WTC11 (cell line): ENCODE measurements at regions not wholly inside any gene's neighbourhood (a gene's known extent, or its start where the extent isn't known, plus 50 kb on each side); places are given as distances from the start of the nearest gene placed in this dataset.

Experiments used
- ATAC-seq: fragments of 200-7000 bp; cut with Tn5 transposase; 2 replicates; pipeline ENCODE4 v1.10.0; 2021; ENCODE audit warnings: mild to moderate bottlenecking, moderate library complexity
- CTCF ChIA-PET: fragments of 300-600 bp; sonication (Branson Sonifier 250); formaldehyde crosslinking; loops from one replicate; lab custom pipeline; 2021; ENCODE audit warnings: antibody characterized with exemption; lab: Charles Lee
- POLR2A ChIA-PET: fragments of 350-600 bp; sonication (Branson Sonifier 250); formaldehyde crosslinking; loops from one replicate; lab custom pipeline; 2021; ENCODE audit warnings: antibody characterized with exemption; lab: Charles Lee
- DNase-seq: peaks from one replicate; pipeline ENCODE4 v3.0.0; 2021; ENCODE audit warnings: low spot score
- H3K27ac Mint-ChIP-seq: 2 replicates; pipeline ENCODE4 v1.8.0; 2021; ENCODE audit warnings: mixed read lengths
- H3K27me3 Mint-ChIP-seq: 2 replicates; pipeline ENCODE4 v1.8.0; 2021; ENCODE audit warnings: low read depth, mild to moderate bottlenecking, moderate library complexity, mixed read lengths
- H3K36me3 Mint-ChIP-seq: 2 replicates; pipeline ENCODE4 v1.8.0; 2021; ENCODE audit warnings: mixed read lengths
- H3K4me1 Mint-ChIP-seq: 2 replicates; pipeline ENCODE4 v1.8.0; 2022; ENCODE audit warnings: mixed read lengths
- H3K4me3 Mint-ChIP-seq: 2 replicates; pipeline ENCODE4 v1.8.0; 2021; ENCODE audit warnings: mild to moderate bottlenecking, moderate library complexity, mixed read lengths
- H3K9me3 Mint-ChIP-seq: 2 replicates; pipeline ENCODE4 v1.8.0; 2021; ENCODE audit warnings: mixed read lengths
- CBFB ChIP-seq: sonication (generic); formaldehyde crosslinking; IDR thresholded peaks from 2 replicates; pipeline ENCODE4 v1.8.1; 2022; ENCODE audit warnings: mild to moderate bottlenecking, low read depth, missing genetic modification reagents
- E2F1 ChIP-seq: sonication (generic); formaldehyde crosslinking; IDR thresholded peaks from 2 replicates; pipeline ENCODE4 v1.8.0; 2022; ENCODE audit warnings: mild to moderate bottlenecking, missing genetic modification reagents
- E2F4 ChIP-seq: sonication (generic); formaldehyde crosslinking; IDR thresholded peaks from 2 replicates; pipeline ENCODE4 v1.8.1; 2022; ENCODE audit warnings: low read depth, mild to moderate bottlenecking, moderate library complexity, missing genetic modification reagents, borderline replicate concordance
- ELF4 ChIP-seq: sonication (generic); formaldehyde crosslinking; IDR thresholded peaks from 2 replicates; pipeline ENCODE4 v1.8.1; 2022; ENCODE audit warnings: low read depth, mild to moderate bottlenecking, moderate library complexity, missing genetic modification reagents
- EMX1 ChIP-seq: fragments of 250-450 bp; sonication (Bioruptor Pico); IDR thresholded peaks from 2 replicates; pipeline ENCODE4 v1.8.0; 2021; ENCODE audit warnings: mild to moderate bottlenecking
- ETV6 ChIP-seq: sonication (generic); formaldehyde crosslinking; IDR thresholded peaks from 2 replicates; pipeline ENCODE4 v1.8.1; 2022; ENCODE audit warnings: mild to moderate bottlenecking, missing genetic modification reagents
- FOXJ3 ChIP-seq: sonication (generic); formaldehyde crosslinking; IDR thresholded peaks from 2 replicates; pipeline ENCODE4 v1.9.0; 2021; ENCODE audit warnings: missing genetic modification reagents, mild to moderate bottlenecking, borderline replicate concordance
- FOXK1 ChIP-seq: sonication (generic); formaldehyde crosslinking; IDR thresholded peaks from 2 replicates; pipeline ENCODE4 v1.8.0; 2022; ENCODE audit warnings: mild to moderate bottlenecking, moderate library complexity, missing genetic modification reagents
- FOXP1 ChIP-seq: sonication (generic); formaldehyde crosslinking; IDR thresholded peaks from 2 replicates; pipeline ENCODE4 v1.8.0; 2022; ENCODE audit warnings: missing genetic modification reagents, mild to moderate bottlenecking, moderate library complexity, borderline replicate concordance
- GRHL2 ChIP-seq: fragments of 250-450 bp; sonication (Bioruptor Pico); IDR thresholded peaks from 2 replicates; pipeline ENCODE4 v1.8.0; 2022; ENCODE audit warnings: mild to moderate bottlenecking, moderate library complexity; ENCODE audit not compliant: insufficient replicate concordance, severe bottlenecking
- HMGXB4 ChIP-seq: sonication (generic); formaldehyde crosslinking; IDR thresholded peaks from 2 replicates; pipeline ENCODE4 v1.8.1; 2023; ENCODE audit warnings: mild to moderate bottlenecking, moderate library complexity, missing genetic modification reagents
- JAZF1 ChIP-seq: fragments of 250-450 bp; sonication (Bioruptor Pico); IDR thresholded peaks from 2 replicates; pipeline ENCODE4 v1.9.0; 2021; ENCODE audit warnings: moderate library complexity, mild to moderate bottlenecking, inconsistent platforms
- MLX ChIP-seq: sonication (generic); formaldehyde crosslinking; IDR thresholded peaks from 2 replicates; pipeline ENCODE4 v1.8.1; 2023; ENCODE audit warnings: mild to moderate bottlenecking, missing genetic modification reagents, moderate library complexity
- MYBL2 ChIP-seq: sonication (generic); formaldehyde crosslinking; IDR thresholded peaks from 2 replicates; pipeline ENCODE4 v1.8.1; 2023; ENCODE audit warnings: mild to moderate bottlenecking, moderate library complexity, missing genetic modification reagents
- NFATC4 ChIP-seq: fragments of 250-450 bp; sonication (Bioruptor Pico); IDR thresholded peaks from 2 replicates; pipeline ENCODE4 v1.9.0; 2021; ENCODE audit warnings: mild to moderate bottlenecking
- NR2C2 ChIP-seq: sonication (generic); formaldehyde crosslinking; IDR thresholded peaks from 2 replicates; pipeline ENCODE4 v1.8.0; 2022; ENCODE audit warnings: mild to moderate bottlenecking, missing genetic modification reagents
- SMAD3 ChIP-seq: sonication (generic); formaldehyde crosslinking; IDR thresholded peaks from 2 replicates; pipeline ENCODE4 v1.8.0; 2022; ENCODE audit warnings: missing genetic modification reagents, mild to moderate bottlenecking, borderline replicate concordance
- TEAD1 ChIP-seq: sonication (generic); formaldehyde crosslinking; IDR thresholded peaks from 2 replicates; pipeline ENCODE4 v1.8.0; 2022; ENCODE audit warnings: mild to moderate bottlenecking, missing genetic modification reagents
- TEAD4 ChIP-seq: sonication (generic); formaldehyde crosslinking; IDR thresholded peaks from 2 replicates; pipeline ENCODE4 v1.8.0; 2022; ENCODE audit warnings: mild to moderate bottlenecking, missing genetic modification reagents
- TP53 ChIP-seq: sonication (generic); formaldehyde crosslinking; IDR thresholded peaks from 2 replicates; pipeline ENCODE4 v1.8.1; 2023; ENCODE audit warnings: mild to moderate bottlenecking, missing genetic modification reagents
- ZBTB21 ChIP-seq: sonication (generic); formaldehyde crosslinking; IDR thresholded peaks from 2 replicates; pipeline ENCODE4 v1.8.1; 2023; ENCODE audit warnings: mild to moderate bottlenecking, missing genetic modification reagents, borderline replicate concordance
- ZNF121 ChIP-seq: sonication (generic); formaldehyde crosslinking; IDR thresholded peaks from 2 replicates; pipeline ENCODE4 v1.8.0; 2023; ENCODE audit warnings: missing genetic modification reagents
- ZNF138 ChIP-seq: sonication (generic); formaldehyde crosslinking; conservative IDR thresholded peaks from 2 replicates; pipeline ENCODE4 v1.8.1; 2022; ENCODE audit warnings: mild to moderate bottlenecking, moderate library complexity, missing genetic modification reagents
- ZNF219 ChIP-seq: sonication (generic); formaldehyde crosslinking; IDR thresholded peaks from 2 replicates; pipeline ENCODE4 v1.8.0; 2023; ENCODE audit warnings: missing genetic modification reagents, mild to moderate bottlenecking, borderline replicate concordance
- ZNF232 ChIP-seq: sonication (generic); formaldehyde crosslinking; IDR thresholded peaks from 2 replicates; pipeline ENCODE4 v1.8.0; 2022; ENCODE audit warnings: mild to moderate bottlenecking, missing genetic modification reagents
- ZNF263 ChIP-seq: sonication (generic); formaldehyde crosslinking; IDR thresholded peaks from 2 replicates; pipeline ENCODE4 v1.8.1; 2022; ENCODE audit warnings: low read depth, mild to moderate bottlenecking, moderate library complexity, missing genetic modification reagents
- ZNF317 ChIP-seq: sonication (generic); formaldehyde crosslinking; IDR thresholded peaks from 2 replicates; pipeline ENCODE4 v1.8.1; 2023; ENCODE audit warnings: low read depth, mild to moderate bottlenecking, moderate library complexity, missing genetic modification reagents, borderline replicate concordance
- ZNF423 ChIP-seq: fragments of 250-450 bp; sonication (Bioruptor Pico); IDR thresholded peaks from 2 replicates; pipeline ENCODE4 v2.1.2; 2022; ENCODE audit warnings: mild to moderate bottlenecking, moderate library complexity
- ZNF512 ChIP-seq: sonication (generic); formaldehyde crosslinking; IDR thresholded peaks from 2 replicates; pipeline ENCODE4 v1.8.1; 2022; ENCODE audit warnings: missing genetic modification reagents, borderline replicate concordance

- Mint-ChIP-seq H3K9me3 (no peaks in the 10 kb centered on the region), H3K27me3 (peaks cover 18% of the 10 kb centered on the region), H3K4me3 (no peak overlapping the region), H3K36me3 (no peaks in the 10 kb centered on the region), H3K4me1 (peaks cover 3% of the 10 kb centered on the region; the same call in 1 of the 2 replicates), H3K27ac (no peak overlapping the region)
- TF ChIP-seq MLX (CRISPR knock-in tag) (no peak), NR2C2 (CRISPR knock-in tag) (no peak), EMX1 (CRISPR knock-in tag) (no peak), ZNF121 (CRISPR knock-in tag) (no peak), FOXK1 (CRISPR knock-in tag) (no peak), ZNF423 (no peak), TEAD4 (CRISPR knock-in tag) (no peak), ZNF232 (no peak), TEAD1 (no peak), ETV6 (CRISPR knock-in tag) (no peak), E2F1 (CRISPR knock-in tag) (no peak), FOXP1 (CRISPR knock-in tag) (no peak), E2F4 (CRISPR knock-in tag) (no peak), ZBTB21 (CRISPR knock-in tag) (no peak), SMAD3 (no peak), ZNF138 (CRISPR knock-in tag) (no peak), CBFB (CRISPR knock-in tag) (no peak)
- ATAC-seq (no peak), DNase-seq (no peak)
- ChIA-PET CTCF (interaction anchor here (1.6 to 1.9 kb wide), 2 partner anchors 9 to 10 kb away, joined by 6 to 9 read pairs; no protein-coding TSS in a partner anchor), POLR2A (no interaction called here)
These were observed 60.5 kb upstream of the TARDBP start for GRCh38 chr1:10951961-10952360.

- DNase-seq (no peak), ATAC-seq (no peak)
- Mint-ChIP-seq H3K4me3 (no peak overlapping the region), H3K4me1 (peaks cover 20% of the 10 kb centered on the region), H3K36me3 (no peaks in the 10 kb centered on the region), H3K27me3 (peaks cover 31% of the 10 kb centered on the region), H3K9me3 (no peaks in the 10 kb centered on the region), H3K27ac (no peak overlapping the region)
- POLR2A ChIA-PET: interaction anchor here (0.5 kb wide), 1 partner anchor 91 kb away, joined by 3 read pairs; no protein-coding TSS in a partner anchor
- CTCF ChIA-PET: interaction anchor here (1.1 to 1.4 kb wide), 2 partner anchors 12 to 44 kb away, joined by 3 read pairs; no protein-coding TSS in a partner anchor
- TF ChIP-seq ZNF317 (CRISPR knock-in tag) (no peak), TEAD4 (CRISPR knock-in tag) (no peak), E2F4 (CRISPR knock-in tag) (no peak), ZNF138 (CRISPR knock-in tag) (no peak), ELF4 (CRISPR knock-in tag) (no peak), EMX1 (CRISPR knock-in tag) (no peak), JAZF1 (CRISPR knock-in tag) (no peak), NFATC4 (CRISPR knock-in tag) (no peak), FOXJ3 (CRISPR knock-in tag) (no peak), ZNF219 (no peak), ZNF512 (CRISPR knock-in tag) (no peak), MYBL2 (CRISPR knock-in tag) (no peak), TP53 (CRISPR knock-in tag) (no peak), GRHL2 (CRISPR knock-in tag) (no peak), HMGXB4 (CRISPR knock-in tag) (no peak), ZNF263 (CRISPR knock-in tag) (no peak)
These were observed 58.8 kb upstream of the TARDBP start for GRCh38 chr1:10953505-10954193.
